ENCODE measurements at regions not wholly inside any gene's neighbourhood (a gene's known extent, or its start where the extent isn't known, plus 50 kb on each side); places are given as distances from the start of the nearest gene placed in this dataset.

- Histone ChIP-seq H3K4me1 (no peaks in the 10 kb centered on the region), H3K4me3 (no peak overlapping the region), H3K9me3 (no peaks in the 10 kb centered on the region), H3K9ac (ENCODE audit: low read depth in 2 of 2, low read length in 2 of 2) (no peak overlapping the region), H3K27me3 (no peaks in the 10 kb centered on the region), H3K36me3 (no peaks in the 10 kb centered on the region), H3K27ac (no peak overlapping the region)
- intact Hi-C loops (cut with DNase I), result no loop called here
- no peak for TF ChIP-seq CTCF (IDR thresholded peaks at IDR 0.05)
- DNase-seq, result no peak
These were observed 126.7 kb upstream of the SPATA12 start for GRCh38 chr3:56933803-56934202.

- Histone ChIP-seq H3K9me3 (no peaks in the 10 kb centered on the region), H3K27me3 (no peaks in the 10 kb centered on the region), H3K27ac (no peak overlapping the region), H3K4me1 (no peaks in the 10 kb centered on the region), H3K4me3 (no peak overlapping the region), H3K9ac (ENCODE audit: low read depth in 2 of 2, low read length in 2 of 2) (no peak overlapping the region), H3K36me3 (no peaks in the 10 kb centered on the region)
- TF ChIP-seq CTCF (IDR thresholded peaks at IDR 0.05), result no peak
- intact Hi-C loops (cut with DNase I), result no loop called here
- DNase-seq, result no peak
These were observed 127.6 kb upstream of the SPATA12 start for GRCh38 chr3:56932866-56933265.

GRCh38 chr3:56931836-56932235, 128.6 kb upstream of the SPATA12 start:
- DNase-seq, result no peak
- H3K4me3 ChIP-seq, result no peak overlapping the region
- no peaks in the 10 kb centered on the region for H3K27me3 ChIP-seq
- H3K9ac ChIP-seq (ENCODE audit: low read depth in 2 of 2, low read length in 2 of 2), result no peak overlapping the region
- no peak for TF ChIP-seq CTCF (IDR thresholded peaks at IDR 0.05)
- H3K36me3 ChIP-seq, result no peaks in the 10 kb centered on the region
- H3K9me3 ChIP-seq, result no peaks in the 10 kb centered on the region
- intact Hi-C loops (cut with DNase I), result no loop called here
- H3K27ac ChIP-seq, result no peak overlapping the region
- no peaks in the 10 kb centered on the region for H3K4me1 ChIP-seq

- Histone ChIP-seq H3K4me3 (no peak overlapping the region), H3K9me3 (no peaks in the 10 kb centered on the region), H3K4me1 (no peaks in the 10 kb centered on the region), H3K27ac (no peak overlapping the region), H3K27me3 (no peaks in the 10 kb centered on the region), H3K9ac (ENCODE audit: low read depth in 2 of 2, low read length in 2 of 2) (no peak overlapping the region), H3K36me3 (no peaks in the 10 kb centered on the region)
- DNase-seq, result no peak
- intact Hi-C loops (cut with DNase I), result no loop called here
- TF ChIP-seq CTCF (IDR thresholded peaks at IDR 0.05), result no peak
These were observed 129.0 kb upstream of the ARHGEF3 start for GRCh38 chr3:56930706-56931105.

- Histone ChIP-seq H3K36me3 (no peaks in the 10 kb centered on the region), H3K9ac (ENCODE audit: low read depth in 2 of 2, low read length in 2 of 2) (no peak overlapping the region), H3K27me3 (no peaks in the 10 kb centered on the region), H3K27ac (no peak overlapping the region), H3K9me3 (no peaks in the 10 kb centered on the region), H3K4me1 (no peaks in the 10 kb centered on the region), H3K4me3 (no peak overlapping the region)
- intact Hi-C loops (cut with DNase I), result no loop called here
- no peak for TF ChIP-seq CTCF (IDR thresholded peaks at IDR 0.05)
- DNase-seq, result no peak
These were observed 128.3 kb upstream of the ARHGEF3 start for GRCh38 chr3:56929809-56930615.

Data from colonic mucosa (tissue), 4 donors.